OCI-M1 (cell line): ENCODE measurements at regions not wholly inside any gene's neighbourhood (a gene's known extent, or its start where the extent isn't known, plus 50 kb on each side); places are given as distances from the start of the nearest gene placed in this dataset.
"Not testable (repeated sequence)": the region's sequence is repeated elsewhere in the genome, so short reads cannot be mapped to it uniquely, and the experiment has no call there.

Source experiments
- DNase-seq: peaks from one replicate; lab custom pipeline; 2025; lab: John Stamatoyannopoulos, UW

DNA sequence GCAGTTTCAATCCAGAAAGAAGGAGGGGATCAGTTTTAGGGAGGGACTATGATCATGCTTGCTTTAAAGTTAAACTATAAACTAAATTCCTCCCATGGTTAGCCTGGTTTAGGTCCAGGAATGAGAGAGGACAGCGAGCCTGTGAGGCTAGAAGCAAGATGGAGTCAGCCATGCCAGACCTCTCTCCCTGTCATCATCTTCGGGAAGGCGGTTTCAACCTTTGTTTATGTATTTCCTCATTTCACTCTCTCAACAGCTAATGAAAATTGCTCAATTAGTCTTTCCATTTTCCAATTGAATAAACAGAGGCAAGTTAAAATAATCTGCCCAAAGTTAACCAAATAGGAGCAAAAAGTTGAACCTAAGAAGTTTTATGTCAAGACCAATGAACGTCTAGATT lies 201.5 kb downstream of the KCNJ2 start:
- DNase-seq, result no peak

DNA sequence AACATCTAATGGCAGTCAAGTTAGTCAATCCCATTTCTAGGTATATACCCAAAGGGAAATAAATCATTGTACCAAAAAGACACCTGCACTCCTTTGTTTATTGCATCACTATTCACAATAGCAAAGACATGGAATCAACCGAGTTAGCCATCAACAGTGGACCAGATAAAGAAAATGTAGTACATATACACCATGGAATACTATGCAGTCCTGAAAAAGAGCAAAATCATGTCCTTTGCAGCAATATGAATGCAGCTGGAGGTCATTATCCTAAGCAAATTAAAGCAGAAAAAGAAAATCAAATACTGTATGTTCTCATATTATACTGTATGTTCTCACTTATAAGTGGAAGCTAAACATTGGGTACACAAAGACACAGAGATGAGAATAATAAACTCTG lies 204.0 kb downstream of the KCNJ2 start:
- no peak for DNase-seq

DNA sequence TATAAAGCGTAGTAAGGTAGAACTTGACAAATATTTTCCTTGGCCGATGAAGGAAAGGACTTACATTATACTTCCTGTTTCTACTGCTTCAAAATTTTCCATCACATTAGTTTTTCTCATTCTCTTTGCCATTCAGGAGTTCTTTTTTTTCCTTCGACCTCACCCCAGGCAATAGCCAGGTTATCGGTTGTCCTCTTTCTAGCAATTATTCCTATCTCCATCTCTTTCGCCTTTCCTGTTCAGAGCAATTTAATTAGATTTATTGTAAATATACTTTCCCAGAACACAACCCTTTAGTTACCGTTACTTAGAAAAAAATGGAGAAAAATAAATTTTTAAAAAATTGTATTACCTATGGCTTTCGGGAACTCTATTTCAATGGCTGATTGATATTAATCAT lies 205.2 kb downstream of the KCNJ2 start:
- no peak for DNase-seq

DNA sequence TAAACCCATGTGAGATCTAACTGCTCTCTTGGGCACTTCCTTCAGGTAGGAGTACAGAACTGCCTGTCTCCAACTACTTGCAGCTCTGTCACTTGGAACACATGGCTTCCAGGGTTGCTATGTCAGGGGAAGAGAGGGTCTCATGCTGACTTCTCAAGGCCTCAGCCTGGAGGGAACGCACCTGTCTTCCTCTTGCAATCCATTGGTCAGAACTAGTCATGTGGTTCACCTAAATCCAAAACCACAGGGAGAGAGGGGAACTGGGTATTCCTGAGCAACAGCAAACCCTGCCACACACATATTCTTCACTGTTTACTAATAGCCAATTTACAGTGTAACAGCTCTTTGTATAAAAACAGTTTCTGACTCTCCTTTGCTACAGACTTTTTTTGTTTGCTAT lies 206.1 kb downstream of the KCNJ2 start:
- no peak for DNase-seq

DNA sequence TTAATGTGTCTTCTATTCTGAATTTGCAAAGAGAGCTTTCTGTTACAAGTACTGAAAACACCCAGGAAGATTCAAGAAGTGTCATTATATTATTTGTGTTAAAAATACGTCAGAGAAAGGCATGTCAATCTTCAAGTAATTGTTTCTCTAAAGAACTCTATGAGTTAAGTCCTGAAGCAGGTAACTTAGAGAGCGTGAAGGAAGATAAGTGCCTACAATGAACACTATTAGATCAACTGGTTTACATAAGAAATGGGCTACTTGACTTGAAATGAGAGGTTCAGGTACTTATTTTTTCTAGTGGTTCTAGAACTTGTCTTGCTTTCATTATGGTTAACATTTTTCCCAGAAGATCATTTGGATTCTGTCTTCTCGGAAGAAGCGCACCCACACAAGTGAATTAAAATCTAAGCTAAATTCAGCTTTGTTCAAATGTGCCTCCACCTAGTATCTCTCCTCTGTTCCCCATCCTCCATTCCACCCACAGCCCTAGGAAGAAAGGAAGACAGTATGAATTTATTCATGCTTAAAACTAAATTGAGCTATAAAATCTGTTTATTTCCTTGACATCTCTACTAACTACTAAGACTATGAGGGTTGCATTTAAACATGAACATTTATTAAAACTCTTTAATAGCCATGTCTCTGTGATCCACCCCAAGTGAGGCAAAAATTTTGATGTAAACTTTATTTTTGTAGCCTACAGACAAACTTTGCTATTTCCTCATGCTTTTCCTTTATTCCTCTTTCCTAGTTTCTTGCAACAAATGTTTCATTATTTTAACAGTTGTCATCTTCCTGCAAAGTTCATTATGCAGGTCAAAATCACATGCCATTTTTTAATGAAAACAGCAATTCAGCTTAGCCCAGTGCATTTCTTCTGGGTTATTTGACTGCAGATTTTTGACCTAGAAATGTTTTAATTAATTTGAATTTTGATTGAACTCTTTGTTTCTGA lies 206.8 kb downstream of the KCNJ2 start:
- DNase-seq, result no peak

DNA sequence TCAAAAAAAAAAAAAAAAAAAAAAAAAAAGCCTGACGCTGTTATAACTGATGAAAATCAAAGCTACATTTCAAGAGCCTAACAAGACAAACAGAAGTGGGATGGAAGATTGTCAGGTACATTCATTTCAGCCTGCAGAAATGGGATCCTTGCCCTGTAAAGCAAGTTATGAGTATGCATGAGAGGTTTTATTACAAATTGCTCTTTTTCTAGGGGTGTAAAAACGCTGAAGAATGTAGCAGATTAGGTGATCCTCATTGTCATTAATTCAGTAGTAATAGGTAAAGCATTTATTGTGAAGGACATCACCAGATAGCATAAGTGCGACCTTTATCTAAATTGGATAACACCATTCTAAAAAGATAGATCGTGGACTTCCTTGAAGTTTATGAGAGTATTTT lies 208.3 kb downstream of the KCNJ2 start:
- no peak for DNase-seq

DNA sequence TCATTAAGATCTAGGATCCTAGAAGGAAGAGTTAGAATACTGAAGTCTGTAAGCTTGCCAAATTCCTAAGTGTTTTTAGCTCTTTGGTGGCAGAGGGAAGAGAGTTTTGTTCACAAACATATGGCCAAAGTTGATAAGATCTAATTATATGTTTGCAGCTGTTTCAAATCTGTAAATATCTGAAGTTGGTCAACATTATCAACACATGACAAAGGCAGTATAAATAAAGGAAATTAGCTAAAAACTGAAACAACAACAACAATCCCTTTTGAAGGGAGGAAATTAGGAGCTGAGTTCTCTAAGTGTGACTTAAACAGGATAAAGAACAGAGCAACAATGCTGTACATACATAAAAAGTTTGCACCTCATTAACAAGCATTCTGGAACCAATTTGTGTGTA lies 208.7 kb downstream of the KCNJ2 start:
- no peak for DNase-seq

DNA sequence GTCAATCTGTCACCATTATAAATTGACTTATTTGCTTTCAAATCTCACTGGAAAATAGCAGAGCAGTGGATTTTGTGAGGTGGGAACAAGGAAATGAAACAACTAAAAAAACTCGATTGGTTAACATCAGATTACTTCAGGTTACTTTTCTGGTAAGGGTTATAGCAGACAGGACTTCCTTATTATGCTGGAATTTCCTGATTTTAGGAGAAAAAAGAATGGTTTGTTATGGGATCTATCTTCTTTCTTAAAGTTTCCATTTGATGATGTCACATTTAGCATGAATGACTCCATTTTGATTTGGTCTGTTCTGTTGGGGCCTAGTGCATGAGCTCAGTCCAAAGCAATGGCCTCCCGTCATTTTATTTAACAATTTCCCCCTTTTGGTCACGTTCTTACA lies 210.6 kb downstream of the KCNJ2 start:
- no peak for DNase-seq

DNA sequence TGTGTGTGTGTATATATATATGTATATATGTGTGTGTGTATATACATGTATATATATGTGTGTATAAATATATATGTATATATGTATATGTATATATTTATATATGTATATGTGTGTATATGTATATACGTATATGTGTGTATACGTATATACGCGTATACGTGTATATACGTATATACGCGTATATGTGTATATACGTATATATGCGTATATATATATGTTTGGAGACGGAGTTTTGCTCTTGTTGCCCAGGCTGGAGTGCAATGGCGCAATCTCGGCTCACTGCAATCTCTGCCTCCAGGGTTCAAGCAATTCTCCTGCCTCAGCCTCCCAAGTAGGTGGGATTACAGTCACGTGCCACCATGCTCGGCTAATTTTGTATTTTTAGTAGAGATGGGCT lies 212.6 kb downstream of the KCNJ2 start:
- not testable (repeated sequence) for DNase-seq

DNA sequence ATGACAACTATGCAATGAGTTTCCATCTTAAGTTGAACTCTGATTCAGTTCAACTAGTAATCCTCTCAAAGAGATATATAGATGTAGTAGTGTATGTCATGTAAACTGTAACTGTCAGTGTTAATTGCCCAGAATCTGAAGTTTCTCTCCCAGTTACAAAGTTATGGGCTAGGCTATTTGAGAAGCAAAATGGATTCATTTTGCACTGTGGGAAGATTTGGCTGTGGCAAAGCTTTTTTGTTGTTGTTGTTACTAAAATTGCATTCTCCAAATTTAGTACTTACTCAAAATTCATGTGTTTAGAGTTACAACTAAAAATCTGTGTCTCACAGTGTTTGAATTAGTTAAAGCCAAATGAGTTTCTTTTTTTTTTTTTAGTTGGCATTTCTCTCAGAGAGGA lies 219.0 kb downstream of the KCNJ2 start:
- DNase-seq, result no peak

DNA sequence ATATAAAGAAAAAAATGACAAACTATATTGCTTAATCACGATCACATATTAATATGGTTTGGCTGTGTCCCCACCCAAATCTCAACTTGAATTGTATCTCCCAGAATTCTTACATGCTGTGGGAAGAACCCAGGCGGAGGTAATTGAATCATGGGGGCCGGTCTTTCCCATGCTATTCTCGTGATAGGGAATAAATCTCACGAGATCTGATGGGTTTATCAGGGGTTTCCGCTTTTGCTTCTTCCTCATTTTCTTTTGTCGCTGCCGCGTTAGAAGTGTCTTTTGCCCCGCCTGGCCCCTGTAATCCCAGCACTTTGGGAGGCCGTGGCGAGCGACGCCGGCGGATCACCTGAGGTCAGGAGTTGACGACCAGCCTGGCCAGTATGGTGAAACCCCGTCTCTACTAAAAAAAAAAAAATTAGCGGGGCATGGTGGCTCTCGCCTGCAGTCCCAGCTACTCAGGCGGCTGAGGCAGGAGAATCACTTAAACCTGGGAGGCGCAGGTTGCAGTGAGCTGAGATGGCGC lies 220.0 kb downstream of the KCNJ2 start:
- DNase-seq, result not testable (repeated sequence)

DNA sequence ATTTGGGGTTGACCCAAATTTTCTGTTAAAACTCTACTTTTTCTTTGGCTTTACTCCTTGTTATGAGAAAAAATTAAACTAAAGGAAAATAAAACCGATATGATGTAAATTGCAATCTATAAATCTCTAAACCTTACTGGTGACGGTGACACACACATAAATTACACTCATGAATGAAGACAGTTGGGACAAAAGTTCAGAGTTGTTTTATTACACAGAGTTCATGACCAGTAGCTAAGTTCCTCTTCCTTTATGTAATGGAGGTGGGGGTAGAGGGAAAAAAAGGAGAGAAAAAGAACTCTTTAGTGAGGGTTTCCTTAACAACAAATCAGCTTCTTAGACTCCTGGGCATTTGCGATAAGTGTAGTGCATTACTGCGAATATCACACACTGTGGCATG lies 220.7 kb downstream of the KCNJ2 start:
- peak; percentile 32 for DNase-seq

DNA sequence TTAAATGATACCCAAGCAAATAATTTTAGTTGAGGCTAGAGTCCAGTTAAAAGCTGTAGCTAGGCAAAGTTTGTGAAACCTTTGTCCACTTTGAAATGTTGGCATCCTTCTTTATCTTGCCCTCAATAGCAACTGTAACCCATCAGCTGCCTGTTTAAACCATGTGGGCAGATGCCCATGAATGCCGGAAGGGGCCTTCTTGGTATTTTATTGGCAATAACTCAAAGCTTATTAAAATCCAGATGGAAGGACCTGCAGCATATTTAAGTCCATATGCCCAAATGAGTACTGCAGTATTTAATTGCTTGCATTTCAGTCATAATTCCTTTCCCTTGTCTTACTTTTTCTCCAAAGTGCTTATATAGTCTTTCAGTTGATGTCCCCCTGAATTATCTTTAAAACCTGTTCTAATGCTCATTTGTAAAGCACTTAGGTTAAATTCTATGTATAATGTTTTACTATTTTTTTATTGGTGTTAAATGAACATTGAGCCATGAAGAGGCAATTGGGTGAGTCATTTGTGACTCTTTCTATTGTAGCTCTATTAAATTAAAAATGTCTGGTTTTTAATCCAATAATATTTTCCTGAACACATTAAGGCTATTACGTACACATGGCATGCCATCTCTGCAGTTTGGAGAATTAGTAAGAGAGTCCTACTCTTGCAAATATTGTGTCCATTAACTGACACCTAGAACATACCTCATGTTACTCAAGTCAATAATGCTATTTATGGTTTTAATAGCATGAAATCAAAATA lies 225.3 kb downstream of the KCNJ2 start:
- no peak for DNase-seq

DNA sequence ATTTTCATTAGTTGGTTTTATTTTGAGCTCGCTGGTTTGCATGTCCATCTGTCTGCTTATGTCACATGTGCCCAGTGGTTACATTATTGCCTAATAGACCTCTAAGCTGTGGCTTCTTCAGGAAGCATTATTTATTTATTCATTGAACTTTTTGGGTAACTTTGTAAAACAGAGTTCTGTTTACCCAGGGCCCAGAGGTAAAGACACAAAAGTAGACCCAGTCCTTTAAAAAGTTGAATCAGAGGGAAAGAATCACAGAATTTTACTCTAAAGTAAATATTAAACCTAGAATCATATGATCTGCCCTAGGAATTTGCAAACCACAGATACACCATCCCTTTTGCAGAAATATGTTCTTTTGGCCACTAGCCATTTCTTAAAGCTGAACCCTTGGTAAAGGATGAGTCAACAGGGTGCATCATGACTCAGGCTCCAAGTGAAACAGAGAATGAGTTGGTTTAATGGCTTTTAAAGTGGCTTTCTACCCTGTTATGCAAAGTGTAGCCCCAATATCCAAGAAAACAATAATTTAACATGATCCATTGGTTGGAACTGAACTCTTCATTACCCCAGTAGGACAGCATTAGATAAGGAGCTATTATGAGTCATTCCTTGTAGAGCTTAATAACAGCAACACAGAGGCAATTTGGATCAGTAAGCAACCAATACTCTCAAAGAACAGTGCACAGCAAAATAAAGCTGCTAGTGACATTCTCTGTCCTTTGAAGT lies 236.3 kb downstream of the KCNJ2 start:
- peak; percentile 61 for DNase-seq

DNA sequence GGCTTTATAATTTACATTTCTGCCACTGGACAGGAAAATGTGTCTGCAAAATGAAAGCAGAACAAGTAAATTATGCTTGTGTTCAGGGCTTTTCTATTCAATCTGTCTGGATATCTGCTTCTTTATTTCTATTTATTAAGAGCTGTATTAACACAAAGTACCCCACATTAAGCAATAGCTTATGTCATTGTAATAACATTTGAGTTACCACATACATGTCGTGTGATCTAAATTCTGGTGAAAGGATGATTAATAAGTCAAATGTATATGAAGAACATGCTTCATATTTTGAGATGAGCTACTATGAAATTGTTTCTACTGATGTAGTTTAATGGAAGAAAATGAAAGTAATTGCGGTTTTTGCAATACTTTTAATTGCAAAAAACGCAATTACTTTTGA lies 238.2 kb downstream of the KCNJ2 start:
- DNase-seq, result no peak

DNA sequence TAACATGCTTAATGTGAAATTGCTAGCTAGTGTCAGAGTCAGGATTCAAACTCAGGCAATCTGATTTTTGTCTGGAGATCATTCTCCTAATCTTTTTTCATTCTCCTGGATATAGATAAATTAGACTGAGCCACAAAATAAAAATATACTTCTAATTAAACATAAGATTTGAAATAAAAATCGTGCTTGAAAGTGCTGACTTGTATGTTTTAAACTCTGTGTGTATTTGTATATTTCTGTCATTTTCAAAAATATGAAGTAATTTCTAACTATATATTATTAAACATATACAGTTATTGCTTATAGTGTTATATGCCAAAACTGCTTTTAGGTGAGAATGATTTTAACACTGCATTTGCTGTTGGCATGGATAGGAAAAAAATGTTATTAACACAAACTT lies 239.4 kb downstream of the KCNJ2 start:
- no peak for DNase-seq

DNA sequence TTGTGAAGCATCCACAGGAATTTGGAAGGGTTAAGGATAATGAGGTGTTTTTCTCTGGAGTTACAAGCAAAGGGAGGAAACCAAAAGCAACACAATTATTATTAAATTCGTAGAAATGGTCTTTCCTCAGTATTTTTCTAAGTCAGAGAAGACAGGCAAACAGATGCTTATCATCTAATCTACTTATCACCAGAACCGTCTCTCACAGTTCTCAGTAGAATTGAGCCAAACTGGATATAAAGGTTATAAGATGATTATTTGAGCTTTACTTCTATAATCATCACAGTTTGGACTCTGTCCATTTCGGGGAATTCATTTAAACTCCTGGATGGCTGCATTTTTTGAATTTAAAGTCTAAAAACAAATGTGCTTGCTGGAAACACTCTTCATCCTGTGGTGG lies 245.0 kb downstream of the KCNJ2 start:
- no peak for DNase-seq

DNA sequence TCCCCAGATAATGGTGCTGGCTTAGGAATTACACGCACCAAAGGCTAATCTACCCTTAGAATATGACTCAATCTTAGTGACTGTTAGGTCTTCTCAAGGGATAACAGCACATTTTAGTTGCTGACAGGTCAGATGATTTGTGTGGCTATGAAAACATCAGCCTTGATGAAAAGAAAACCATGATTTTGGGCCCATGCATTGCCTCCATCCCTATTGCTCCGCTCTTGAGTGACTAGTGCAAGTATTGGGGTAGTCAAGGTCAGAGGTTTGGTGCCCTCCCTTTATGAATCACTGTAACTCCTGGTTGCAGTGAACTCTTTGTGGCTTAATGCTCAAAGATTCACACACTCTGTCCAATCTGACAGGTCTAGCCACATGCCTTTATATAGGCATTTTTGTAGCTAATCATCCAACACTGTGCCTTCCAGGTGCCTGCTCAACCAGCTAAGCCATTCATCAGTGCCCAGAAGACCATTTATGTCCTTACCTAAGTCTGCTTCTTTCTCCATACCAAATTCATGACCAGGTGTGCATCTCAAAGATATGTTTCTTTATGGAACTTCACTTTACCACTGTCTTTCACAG lies 251.6 kb downstream of the KCNJ2 start:
- DNase-seq, result no peak

DNA sequence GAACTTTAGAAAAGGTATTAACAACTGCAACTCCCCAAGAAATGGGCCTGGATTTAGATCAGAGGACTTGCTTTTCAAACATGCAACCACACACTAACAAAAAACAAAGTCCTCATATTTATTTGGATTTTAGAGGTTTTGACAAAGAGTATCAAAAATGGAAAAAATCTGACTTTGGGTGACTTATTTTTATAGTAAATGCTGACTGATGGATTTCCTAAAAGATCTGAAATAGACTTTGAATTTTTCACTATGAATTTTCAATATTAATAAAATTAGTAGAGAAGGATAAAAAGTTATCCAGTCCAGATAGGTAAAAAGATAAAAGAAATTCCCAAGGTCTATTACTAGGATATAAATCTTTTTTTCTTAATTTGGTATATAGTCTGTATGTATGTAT lies 253.5 kb downstream of the KCNJ2 start:
- no peak for DNase-seq

DNA sequence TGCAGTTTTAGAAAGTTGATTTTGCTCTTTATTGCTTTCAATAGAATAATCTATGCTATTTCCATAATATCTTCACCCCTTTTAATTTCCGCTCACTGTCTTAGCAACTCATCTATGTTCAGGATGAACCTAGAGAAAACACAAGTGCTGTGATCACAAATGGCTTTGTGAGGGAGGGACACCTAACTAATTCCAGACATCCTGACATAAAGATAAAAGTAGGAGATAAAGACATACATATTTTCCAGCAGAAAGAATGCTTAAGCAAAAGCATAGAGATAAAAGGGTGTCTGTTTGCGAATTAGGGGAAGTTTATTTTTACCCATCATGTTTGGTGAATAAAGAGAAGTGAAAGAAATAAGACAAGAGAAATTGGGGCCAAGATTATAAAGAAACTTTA lies 254.2 kb downstream of the KCNJ2 start:
- DNase-seq, result no peak

DNA sequence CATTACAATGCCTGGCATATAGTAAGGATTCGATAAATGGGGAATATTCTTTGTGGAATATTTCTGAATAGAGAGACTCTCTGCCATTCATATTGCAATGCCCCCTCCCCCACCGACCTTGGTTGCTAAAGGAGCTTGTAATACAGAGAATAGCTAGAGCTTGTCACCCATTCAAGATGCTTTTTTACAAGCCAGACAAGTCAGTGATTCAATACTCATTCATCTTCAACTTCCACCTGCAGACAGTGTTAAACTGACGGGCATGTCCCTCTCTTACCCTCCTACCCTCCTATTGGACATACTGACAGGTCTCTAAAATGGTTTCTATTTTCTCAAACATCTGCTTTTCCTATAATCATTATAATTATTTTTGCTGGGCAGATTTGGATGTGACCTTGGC lies 257.4 kb downstream of the KCNJ2 start:
- no peak for DNase-seq
